DOHH2 (cell line): ENCODE measurements at regions not wholly inside any gene's neighbourhood (a gene's known extent, or its start where the extent isn't known, plus 50 kb on each side); places are given as distances from the start of the nearest gene placed in this dataset.

Source experiments
- H3F3A ChIP-seq: fragments of 200-600 bp; sonication (generic), shearing (Covaris generic); 2 replicates; pipeline ENCODE4 v1.6.0; 2016; ENCODE audit warnings: antibody characterized with exemption, mild to moderate bottlenecking; ENCODE audit not compliant: control insufficient read depth, insufficient read depth
- H3K27ac ChIP-seq: fragments of 200-600 bp; sonication (generic); 2 replicates; pipeline ENCODE4 v1.5.1; 2014; ENCODE audit warnings: low read depth, mild to moderate bottlenecking, low read length, moderate library complexity
- H3K27me3 ChIP-seq: fragments of 200-600 bp; sonication (generic); 2 replicates; pipeline ENCODE4 v1.6.1; 2014; ENCODE audit warnings: mild to moderate bottlenecking, low read length, mixed read lengths; ENCODE audit not compliant: control insufficient read depth
- H3K36me3 ChIP-seq: fragments of 200-600 bp; sonication (generic); 2 replicates; pipeline ENCODE4 v1.6.1; 2014; ENCODE audit warnings: mild to moderate bottlenecking, low read length, moderate library complexity, mixed read lengths; ENCODE audit not compliant: control insufficient read depth
- H3K4me1 ChIP-seq: fragments of 200-600 bp; sonication (generic); 2 replicates; pipeline ENCODE4 v1.6.1; 2014; ENCODE audit warnings: mild to moderate bottlenecking, low read length, mixed read lengths; ENCODE audit not compliant: control insufficient read depth
- H3K4me2 ChIP-seq: fragments of 200-600 bp; sonication (generic); 2 replicates; pipeline ENCODE4 v1.6.0; 2014; ENCODE audit warnings: mild to moderate bottlenecking, low read length, moderate library complexity
- H3K4me3 ChIP-seq: fragments of 200-600 bp; sonication (generic); 2 replicates; pipeline ENCODE4 v1.5.1; 2014; ENCODE audit warnings: mild to moderate bottlenecking, low read length, mixed read lengths
- H3K79me2 ChIP-seq: fragments of 200-600 bp; sonication (generic); 2 replicates; pipeline ENCODE4 v1.6.1; 2014; ENCODE audit warnings: mild to moderate bottlenecking, low read length, mixed read lengths; ENCODE audit not compliant: control insufficient read depth
- H3K9me2 ChIP-seq: fragments of 200-600 bp; sonication (generic); replicated peaks from 2 replicates; pipeline ENCODE4 v1.6.1; 2014; ENCODE audit warnings: mild to moderate bottlenecking, low read length, mixed read lengths; ENCODE audit not compliant: control insufficient read depth
- H3K9me3 ChIP-seq: fragments of 200-600 bp; sonication (generic); 2 replicates; pipeline ENCODE4 v1.6.1; 2014; ENCODE audit warnings: antibody characterized with exemption, low read length, mixed read lengths; ENCODE audit not compliant: control insufficient read depth, insufficient read depth
- H4K20me1 ChIP-seq: fragments of 200-600 bp; sonication (generic); 2 replicates; pipeline ENCODE4 v1.6.0; 2014; ENCODE audit warnings: low read depth, mild to moderate bottlenecking, antibody characterized with exemption, low read length, moderate library complexity; ENCODE audit not compliant: control insufficient read depth, insufficient read depth
- EZH2phosphoT487 ChIP-seq: fragments of 200-600 bp; sonication (generic); IDR thresholded peaks from 2 replicates; pipeline ENCODE4 v1.6.1; 2017; ENCODE audit warnings: borderline replicate concordance, mild to moderate bottlenecking, antibody characterized with exemption, low read length, moderate library complexity, mixed read lengths
- TF ChIP-seq, protein P1 (sequence below): fragments of 200-600 bp; sonication (generic); IDR thresholded peaks from one replicate; pipeline ENCODE4 v1.5.1; 2014; ENCODE audit warnings: antibody characterized with exemption, mild to moderate bottlenecking, low read depth, low read length; ENCODE audit not compliant: poor library complexity, severe bottlenecking

GRCh38 chr6:9806195-9806594 lies 608.7 kb downstream of the TFAP2A start:
- Histone ChIP-seq H3F3A (no peaks in the 10 kb centered on the region), H3K4me2 (no peak overlapping the region), H3K4me1 (no peaks in the 10 kb centered on the region), H3K79me2 (no peaks in the 10 kb centered on the region), H3K9me3 (no peaks in the 10 kb centered on the region; the same call in 1 of the 2 replicates), H3K4me3 (no peak overlapping the region), H4K20me1 (no peaks in the 10 kb centered on the region), H3K27me3 (no peaks in the 10 kb centered on the region), H3K27ac (no peak overlapping the region), H3K9me2 (no peaks in the 10 kb centered on the region), H3K36me3 (no peaks in the 10 kb centered on the region)
- TF ChIP-seq, protein P1, sequence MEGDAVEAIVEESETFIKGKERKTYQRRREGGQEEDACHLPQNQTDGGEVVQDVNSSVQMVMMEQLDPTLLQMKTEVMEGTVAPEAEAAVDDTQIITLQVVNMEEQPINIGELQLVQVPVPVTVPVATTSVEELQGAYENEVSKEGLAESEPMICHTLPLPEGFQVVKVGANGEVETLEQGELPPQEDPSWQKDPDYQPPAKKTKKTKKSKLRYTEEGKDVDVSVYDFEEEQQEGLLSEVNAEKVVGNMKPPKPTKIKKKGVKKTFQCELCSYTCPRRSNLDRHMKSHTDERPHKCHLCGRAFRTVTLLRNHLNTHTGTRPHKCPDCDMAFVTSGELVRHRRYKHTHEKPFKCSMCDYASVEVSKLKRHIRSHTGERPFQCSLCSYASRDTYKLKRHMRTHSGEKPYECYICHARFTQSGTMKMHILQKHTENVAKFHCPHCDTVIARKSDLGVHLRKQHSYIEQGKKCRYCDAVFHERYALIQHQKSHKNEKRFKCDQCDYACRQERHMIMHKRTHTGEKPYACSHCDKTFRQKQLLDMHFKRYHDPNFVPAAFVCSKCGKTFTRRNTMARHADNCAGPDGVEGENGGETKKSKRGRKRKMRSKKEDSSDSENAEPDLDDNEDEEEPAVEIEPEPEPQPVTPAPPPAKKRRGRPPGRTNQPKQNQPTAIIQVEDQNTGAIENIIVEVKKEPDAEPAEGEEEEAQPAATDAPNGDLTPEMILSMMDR, result no peak
- TF ChIP-seq EZH2phosphoT487, result no peak

- Histone ChIP-seq H3K27me3 (no peaks in the 10 kb centered on the region), H3K4me2 (no peak overlapping the region), H3K4me1 (no peaks in the 10 kb centered on the region), H3K79me2 (no peaks in the 10 kb centered on the region), H3K27ac (no peak overlapping the region), H4K20me1 (no peaks in the 10 kb centered on the region), H3K9me2 (no peaks in the 10 kb centered on the region), H3K36me3 (no peaks in the 10 kb centered on the region), H3K9me3 (no peaks in the 10 kb centered on the region), H3K4me3 (no peak overlapping the region), H3F3A (no peaks in the 10 kb centered on the region)
- TF ChIP-seq, protein P1, result no peak
- TF ChIP-seq EZH2phosphoT487, result no peak
Observed at GRCh38 chr6:9801249-9801754, 613.6 kb downstream of the TFAP2A start.

DNA sequence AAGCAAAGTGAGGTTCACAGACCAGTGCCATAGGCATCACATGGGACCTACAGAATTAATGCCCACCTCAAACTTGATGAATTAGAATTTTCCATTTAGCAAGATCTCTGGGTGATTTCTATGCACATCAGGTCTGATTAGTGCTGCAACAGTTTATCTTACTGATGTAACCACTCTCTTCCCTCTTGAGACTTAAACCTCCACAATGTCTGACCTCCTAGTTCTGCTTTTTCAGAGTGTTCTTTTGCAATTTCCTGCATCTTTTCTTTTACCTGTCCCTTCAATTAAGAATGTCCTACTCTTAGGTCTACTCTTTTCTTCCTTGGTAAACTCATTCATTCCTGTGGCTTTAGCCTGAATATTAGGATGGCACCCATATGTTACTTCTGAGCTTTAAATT lies 615.3 kb downstream of the TFAP2A start:
- Histone ChIP-seq H3K9me2 (no peaks in the 10 kb centered on the region), H3K4me3 (no peak overlapping the region), H4K20me1 (no peaks in the 10 kb centered on the region), H3F3A (no peaks in the 10 kb centered on the region), H3K4me2 (no peak overlapping the region), H3K27me3 (no peaks in the 10 kb centered on the region), H3K9me3 (no peaks in the 10 kb centered on the region), H3K36me3 (no peaks in the 10 kb centered on the region), H3K4me1 (no peaks in the 10 kb centered on the region), H3K27ac (no peak overlapping the region), H3K79me2 (no peaks in the 10 kb centered on the region)
- TF ChIP-seq, protein P1, result no peak
- no peak for TF ChIP-seq EZH2phosphoT487
